NCI-H2227 treated with DMSO at 0.1 percent for 48 hours (cell line): ENCODE measurements at regions not wholly inside any gene's neighbourhood (a gene's known extent, or its start where the extent isn't known, plus 50 kb on each side); places are given as distances from the start of the nearest gene placed in this dataset.

Experiments used
- DNase-seq: peaks from one replicate; lab custom pipeline; 2025; lab: John Stamatoyannopoulos, UW

DNA sequence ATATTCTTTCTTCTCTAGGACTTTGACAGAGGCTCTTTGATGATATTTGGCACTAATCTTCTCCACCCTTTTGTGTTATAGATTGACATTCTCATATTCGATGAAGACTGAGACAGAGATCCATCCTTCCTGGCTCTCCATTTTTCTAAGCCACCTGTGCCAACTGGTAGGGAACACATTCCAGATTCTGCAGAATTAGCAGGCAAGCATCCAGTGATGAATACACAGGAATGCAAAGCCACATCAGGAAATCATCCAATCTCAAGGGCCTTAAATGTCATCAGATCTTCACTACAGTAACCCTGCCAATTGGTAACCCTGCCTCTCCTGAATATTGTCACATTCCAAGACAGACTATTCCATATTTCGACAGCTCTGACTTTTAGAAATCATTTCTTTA is 718.4 kb upstream of the API5 start:
- DNase-seq, result no peak

DNA sequence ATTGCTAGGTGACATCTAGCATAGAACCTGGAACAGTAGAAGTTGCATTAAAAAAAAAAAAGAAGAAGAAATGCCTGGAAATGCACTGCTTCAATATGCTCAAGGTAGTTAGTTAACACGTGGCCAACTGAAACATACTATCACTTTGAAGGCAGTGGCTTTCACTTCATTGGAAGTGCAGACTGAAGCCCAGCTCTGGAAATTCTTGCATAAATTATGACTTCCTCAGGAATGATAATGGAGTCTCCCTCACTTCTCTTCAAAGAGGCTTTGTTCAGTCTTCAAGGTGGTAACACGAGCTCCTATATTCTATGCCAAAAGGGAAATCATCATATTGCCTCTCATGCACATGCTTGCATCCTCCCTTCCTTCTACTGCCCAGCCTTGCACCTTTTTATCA is 715.9 kb upstream of the API5 start:
- DNase-seq, result no peak

DNA sequence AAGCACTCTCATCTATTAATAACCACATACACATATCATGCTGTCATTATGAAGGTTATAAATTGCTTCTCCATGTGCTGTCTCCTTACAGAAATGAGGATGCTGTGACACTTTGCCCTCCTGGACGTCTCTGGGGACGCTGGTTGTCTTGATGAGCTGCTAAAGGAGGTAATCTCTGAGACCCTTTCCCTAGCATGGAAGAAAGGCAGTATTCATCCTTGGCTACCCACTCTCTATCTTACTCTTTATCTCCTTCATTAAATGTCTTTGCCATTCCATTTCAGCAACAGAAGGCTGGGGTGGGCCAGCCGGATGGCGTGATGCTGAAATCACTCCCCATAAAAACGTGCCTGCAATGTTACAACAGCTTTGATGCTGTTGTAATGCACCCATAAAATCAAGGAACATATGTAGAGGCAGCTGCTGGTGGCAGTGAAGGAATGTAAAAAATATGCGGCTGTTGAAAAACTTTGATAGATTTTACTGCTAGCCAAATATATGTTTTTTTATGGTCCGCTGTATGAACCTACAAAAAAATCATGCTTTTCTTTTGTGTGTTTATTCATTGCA is 715.1 kb upstream of the API5 start:
- DNase-seq, result no peak

DNA sequence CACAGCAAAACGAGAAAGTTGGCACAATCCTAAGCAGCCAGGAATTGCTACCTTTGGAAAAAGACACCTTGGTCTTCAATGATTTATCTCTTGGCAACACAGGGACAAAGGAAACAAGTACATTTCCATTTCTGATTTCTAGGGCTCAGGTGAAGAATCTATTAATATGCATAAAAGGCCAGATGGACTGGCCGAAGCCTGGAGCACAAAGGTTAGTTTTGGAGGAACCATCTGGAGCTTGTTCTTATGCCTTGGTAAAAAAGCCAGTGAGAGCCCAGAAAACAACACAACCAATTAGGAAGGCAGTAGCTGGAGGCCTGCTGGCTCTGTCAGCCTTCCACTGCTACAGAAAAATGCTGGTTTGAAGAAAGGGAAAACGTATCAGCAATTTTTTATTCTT is 713.5 kb upstream of the API5 start:
- no peak for DNase-seq

DNA sequence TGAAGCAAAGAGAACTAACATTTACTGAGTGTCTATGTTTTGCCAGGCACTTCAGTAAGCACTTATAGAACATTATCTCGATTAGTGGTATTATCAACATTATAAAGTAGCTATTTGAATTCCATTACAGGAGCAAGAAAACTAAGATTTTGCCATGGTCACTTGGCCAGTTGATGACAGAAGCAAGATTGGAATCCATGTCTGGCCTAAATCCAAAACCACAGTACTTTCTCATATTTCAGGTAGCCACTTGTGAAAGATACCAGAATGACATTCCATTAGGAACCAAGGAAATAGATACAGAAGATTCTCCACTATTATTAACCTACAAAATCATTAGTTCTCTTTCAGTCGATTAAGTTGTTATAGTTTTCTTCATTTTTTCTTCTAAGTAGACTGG is 691.0 kb upstream of the API5 start:
- DNase-seq, result no peak

DNA sequence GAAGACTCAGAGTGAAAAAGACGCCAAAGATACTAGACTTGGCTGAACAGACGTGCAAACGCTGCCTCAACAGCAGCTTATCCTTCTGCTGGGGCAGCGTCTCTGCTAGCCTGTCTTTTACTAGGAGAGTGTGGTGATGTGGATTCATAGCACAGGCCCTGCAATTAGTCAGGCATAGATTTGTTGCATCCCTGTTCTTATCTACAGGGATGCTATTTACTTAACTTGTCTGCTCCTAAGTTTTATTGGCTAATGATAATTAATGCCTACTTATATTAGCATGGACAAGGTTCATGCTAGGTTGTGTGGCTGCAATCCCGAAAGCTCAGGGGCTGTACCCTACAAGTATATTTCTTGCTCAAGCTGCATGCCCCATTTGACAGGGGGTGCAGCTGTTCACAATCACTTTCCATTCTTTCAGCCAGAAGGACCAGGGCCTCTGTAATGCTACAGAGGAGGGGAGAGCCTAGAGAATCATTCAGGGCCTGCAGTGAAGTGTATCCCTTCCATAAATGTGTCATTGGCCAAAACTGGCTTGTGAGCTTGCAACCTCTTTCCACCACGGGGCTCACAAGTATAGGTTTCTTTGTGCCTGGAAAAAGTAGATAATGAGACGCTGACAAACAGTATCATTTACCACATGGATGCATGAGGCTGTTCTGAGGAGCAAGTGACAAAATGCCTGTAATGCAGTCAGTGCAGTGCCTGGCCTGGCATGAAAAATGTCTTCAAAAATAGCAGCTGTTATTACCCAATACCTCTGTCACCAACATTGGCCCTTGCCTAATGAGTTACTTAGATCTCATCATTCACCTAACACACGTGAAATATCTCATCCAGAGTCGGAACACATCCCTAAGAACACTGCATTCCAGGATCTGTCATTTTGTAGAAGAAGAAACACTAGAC is 685.8 kb upstream of the API5 start:
- no peak for DNase-seq

DNA sequence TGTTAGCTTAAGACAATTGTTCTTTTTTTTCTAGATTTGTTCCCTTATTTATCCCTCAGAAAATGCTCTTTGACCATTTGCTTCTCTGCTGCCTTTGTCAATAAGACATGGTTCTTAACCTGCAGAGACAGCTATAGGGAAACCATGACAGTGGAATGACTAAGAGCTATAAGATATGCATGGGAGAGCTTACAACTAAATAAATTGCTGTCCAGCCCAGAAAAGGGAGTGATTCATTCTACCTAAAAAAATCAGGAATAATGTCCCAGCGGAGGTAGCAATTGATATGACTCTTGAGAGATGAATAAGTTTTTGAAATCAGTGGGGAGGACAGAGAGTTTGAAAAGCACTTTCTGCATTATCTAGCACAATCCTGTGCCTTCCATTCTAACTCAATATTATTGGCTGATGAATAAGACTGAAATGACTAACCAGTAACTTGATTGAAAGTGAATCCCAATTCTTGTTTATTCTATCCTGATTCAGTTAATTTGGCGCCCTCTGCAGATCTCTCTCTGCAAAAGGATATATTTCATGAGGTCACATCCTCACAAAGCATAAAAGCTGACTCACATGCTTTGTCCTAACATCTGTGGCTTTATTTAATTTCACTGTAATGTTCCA is 680.5 kb upstream of the API5 start:
- DNase-seq, result no peak

DNA sequence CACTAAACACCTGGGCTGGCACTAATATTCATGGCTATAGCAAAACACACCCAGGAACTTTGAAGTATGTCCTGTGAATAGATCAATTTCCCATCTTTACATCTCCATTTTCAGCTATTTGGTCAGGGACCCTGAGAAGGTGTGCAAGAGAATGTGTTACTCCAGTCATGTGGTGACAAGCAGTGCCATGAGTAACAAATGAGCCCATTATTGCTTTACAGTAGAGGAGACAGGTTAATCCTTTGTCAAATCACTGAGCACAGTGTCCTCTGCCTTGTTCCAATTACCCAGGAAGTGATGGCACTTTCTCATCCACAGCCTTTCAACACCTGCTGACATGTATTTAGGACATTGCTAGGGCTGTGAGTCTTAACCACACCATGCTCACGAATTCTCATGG is 664.8 kb upstream of the API5 start:
- DNase-seq, result no peak

DNA sequence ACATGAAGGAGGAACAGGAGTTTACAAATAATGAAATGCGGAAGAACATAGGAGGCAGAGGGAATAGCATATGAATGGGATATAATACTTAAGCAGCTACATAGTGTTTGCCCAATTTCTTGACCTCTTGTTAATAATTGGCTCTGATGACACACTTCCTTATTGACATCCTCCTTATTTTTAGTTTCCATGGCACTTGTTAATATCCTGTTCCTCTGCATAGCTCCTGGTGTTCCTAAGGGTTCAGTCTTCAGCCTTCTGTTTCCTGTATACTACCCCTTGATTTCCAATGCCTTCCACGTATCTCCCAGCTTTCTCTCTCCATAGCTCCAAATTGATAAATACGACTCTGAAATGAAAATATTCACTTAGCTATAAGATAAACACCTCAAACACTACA is 663.8 kb upstream of the API5 start:
- no peak for DNase-seq

DNA sequence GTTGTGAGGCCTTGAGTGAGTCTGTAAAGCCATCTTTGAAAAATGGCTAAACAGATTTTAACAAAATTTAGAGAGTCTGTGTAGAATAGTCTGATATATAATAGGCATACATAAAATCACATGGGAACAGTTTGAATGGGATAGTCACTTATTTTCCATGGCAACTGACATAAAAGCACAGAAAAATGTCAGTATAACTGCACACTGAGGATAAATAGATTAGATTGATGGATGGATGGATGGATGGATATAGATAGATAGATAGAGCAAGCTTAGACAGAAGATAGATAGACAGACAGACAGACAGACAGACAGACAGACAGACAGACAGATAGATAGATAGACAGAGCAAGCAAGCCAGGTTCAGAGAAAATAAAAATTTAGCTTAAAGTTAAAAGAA is 660.2 kb upstream of the API5 start:
- no peak for DNase-seq

DNA sequence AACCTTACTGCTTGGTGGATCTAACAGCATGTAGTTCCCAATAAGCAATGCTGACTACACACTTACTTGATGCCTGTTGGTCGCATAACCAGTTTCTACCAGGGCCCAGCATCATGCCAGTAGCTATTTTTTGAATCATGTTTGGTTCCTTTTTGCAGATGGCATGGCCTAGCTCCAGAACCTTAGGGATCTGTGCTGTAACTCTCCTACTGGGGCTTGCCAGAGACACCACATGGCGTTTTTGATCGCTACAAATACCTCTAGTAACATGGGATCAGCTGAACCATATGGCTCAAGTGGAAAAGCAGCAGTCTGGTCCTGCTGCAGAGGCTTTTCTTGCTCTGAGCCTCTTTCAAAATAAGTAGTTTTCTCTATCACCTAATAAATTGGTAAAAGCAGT is 654.6 kb upstream of the API5 start:
- no peak for DNase-seq

DNA sequence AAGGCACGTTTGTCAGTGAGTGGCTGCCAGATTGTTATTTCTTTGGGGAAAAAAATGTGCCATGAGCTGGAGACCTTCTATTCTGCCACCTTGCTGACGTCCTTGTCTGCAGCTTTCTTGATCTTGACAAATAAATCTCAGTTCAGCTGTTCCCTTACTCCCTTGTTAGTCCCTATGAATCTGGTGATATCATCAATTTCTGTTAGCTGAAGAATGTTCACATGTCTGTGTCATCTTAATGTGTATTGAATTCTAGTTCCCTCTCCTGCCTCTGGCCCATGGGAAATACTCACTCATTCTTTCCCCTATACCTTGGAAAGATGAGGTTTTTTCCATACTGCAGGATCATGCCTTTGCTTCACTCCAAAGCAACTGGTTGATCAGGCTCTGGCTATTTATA is 649.9 kb upstream of the API5 start:
- DNase-seq, result no peak

DNA sequence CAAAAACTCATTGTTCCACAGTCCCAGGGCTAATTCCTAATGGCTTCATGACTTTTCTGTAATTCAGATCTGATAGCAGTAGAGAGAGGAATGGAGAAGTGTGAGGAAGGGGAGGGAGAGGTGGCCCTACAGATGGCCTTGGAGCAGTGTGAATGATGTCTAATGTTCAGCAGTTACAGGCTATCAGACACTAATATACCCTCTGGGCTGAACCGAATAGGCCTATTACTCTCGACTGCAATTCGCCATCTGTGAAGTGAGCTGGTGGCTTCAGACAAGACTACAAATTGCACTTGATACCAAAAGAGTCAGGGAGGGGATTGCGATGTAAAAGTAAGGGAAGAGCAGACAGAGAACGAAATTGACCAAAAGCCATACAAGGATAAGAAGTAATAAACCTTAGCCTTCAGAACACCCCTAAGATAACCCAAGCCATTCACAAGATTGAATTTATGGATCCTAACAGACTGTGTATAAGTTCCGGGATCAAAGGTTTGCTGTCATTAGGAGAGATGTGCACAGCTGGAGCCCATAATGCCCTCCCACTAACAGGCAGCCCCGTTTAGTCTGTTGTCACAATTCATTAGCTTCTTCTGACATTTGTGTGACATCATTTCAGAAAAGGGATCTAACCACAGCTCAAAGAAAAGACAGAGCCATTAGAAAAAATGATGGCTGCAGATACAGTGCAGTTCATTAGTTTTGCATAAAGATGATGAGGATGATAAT is 642.4 kb upstream of the API5 start:
- no peak for DNase-seq

DNA sequence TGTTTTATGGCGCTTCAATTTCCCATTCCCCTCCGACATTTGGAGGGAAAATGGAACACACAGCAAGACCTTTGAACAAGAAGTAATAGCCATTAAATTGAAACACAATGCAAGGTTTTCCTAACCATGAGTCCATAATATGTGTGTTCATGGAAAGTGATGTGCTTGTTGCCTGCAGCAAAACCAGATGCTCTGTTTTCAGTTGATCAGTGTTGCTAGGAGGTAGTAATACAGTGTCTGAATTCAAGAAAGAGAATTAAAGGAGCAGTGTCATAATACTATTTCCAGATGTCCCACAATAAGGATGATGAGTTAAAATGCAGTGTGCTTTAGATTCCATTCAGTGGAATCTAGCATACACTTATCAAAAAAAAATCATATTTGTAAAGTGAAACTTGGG is 637.4 kb upstream of the API5 start:
- DNase-seq, result no peak

DNA sequence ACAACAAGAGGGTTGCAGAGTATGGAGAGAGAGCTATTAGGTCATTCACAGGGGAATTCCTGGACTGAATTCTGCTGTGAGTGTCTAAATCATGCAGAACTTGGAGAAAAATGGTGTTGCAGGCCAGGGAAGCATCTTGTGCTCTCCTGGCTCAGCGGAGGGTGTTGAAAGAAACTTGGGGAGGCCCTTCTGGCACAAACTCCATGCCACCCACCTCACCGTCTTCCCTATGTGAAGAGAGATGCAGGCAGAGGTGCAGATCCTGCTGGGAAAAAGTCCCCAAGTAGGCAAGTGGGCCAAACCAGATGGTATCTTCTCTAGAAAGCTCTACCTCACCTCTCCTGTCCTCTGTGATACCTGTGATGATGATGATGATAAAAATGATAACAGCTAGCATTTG is 604.3 kb upstream of the API5 start:
- DNase-seq, result no peak

DNA sequence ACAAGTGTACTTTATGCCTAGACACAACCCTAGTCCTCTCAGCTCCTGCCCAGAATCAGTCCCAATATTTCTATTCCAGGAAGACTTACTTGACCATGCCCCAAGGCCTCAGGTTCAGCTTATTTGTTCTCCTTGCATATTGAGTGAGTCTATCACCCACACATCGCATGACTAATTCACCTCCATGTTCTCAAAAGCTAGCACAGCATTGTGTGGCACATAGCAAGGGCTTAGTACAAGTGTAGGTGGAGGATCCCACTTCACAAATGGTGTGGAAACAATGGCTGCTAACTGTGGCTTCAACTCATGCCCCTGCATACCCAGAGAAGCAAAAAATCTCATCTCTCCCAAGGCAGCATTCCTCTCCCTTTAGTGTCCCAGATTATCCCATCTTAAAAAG is 602.6 kb upstream of the API5 start:
- no peak for DNase-seq

DNA sequence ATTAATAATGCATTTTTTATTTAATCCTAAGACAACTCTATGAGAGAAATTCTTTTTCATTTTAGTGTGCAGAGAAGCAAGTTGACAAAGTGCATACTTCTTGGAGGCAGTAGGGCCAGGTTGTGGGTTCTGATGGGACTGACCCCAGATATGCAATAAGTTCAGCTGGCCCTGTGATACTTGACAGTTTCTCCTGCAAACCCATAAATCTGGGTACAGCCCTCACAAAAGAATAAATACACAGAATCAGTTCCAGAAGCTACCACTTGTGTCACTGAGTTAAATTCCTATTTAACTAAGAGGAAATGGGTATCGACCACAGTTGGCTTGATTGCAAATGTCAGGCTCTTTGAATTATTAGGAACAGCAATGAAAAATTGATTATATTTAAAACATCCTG is 598.5 kb upstream of the API5 start:
- no peak for DNase-seq

DNA sequence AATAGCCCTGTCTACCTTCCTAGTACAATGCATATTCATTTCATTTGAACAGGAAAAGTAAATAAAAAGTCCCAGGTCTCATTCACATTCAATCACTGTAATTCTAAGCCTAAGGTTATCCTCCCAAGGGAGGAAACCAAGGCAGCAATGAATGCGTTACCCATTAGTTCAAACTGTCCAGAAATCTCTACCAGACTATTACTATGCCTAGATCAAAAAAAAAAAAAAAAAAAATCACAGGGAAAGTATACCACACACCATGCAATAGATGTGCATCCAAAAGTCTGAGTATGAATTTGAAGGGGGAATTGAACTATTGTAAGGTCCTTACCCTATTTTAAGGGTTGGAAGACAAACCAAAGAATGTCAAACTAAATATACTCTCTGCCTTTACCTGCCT is 598.0 kb upstream of the API5 start:
- no peak for DNase-seq

DNA sequence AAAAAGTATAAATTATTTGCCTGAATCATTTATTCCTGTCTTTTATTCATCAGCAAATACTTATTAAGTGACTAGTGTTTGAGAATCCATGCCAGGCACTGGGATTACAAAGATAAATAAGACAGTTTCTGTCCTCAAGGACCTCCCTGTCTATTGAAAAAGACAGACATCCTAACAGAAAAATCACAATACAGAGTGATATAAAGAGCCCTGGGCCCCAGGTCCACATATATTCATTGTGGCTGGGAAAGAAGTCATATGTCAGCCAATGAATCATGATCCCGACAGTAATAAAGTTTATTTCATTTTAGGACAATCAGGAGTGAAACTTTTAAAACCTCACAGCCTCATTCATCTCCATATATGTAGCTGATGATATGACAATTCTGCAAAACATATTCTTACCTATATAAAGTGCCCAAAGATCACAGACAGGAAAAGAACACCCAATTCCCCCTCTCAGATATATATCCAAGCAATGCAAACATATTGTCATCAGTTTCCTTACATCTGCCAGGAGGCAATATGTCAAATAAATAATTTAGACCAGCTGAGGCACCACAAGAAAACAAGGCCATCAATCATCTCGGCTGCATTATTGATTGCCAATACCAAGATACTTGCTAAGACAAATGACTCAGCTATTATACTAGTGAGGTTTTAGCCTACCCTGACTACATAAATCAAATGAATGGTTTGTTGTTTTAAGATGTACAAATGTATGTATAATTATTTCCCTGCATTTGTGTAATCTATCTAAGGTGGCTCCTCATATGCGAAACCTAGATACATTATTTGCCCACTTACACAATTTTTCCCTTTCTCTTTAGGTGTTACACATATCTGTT is 590.9 kb upstream of the API5 start:
- DNase-seq, result no peak

DNA sequence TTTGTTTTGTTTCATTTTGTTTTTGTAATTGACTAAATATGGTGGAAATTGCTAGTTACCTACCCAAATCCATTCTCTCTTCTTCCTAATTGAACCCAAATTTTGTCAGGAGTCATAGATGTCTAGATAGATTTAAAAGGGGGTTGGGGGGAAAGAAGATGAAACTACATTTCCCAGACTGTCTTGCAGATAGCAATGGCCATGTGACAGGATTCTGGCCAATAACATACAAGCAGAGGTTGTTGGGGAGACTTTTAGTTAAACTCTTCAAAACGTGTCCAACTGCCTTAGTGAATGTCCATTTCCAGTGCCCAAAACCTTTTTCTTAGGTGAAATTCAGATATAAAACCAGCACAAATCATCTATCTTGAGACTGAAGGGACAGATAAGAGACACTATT is 583.9 kb upstream of the API5 start:
- no peak for DNase-seq

DNA sequence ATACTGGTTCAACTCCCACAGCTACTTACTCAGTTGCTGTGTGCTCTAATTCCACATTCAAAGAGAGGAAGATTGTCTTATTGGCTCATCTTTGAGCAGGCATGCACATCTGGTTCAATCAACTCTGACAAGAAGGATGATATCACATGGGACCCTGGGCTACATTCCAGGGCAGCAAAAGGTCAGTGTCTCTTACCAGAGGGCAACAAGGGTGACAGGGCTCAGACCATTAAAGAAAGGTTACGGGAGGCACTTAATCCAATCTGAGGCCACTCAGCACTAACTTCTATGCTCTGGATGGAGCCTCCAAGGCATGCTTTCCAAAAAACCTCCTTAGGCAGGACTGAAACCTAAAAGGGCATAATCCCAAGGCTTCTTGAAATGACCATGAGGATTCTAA is 549.4 kb upstream of the API5 start:
- DNase-seq, result no peak

DNA sequence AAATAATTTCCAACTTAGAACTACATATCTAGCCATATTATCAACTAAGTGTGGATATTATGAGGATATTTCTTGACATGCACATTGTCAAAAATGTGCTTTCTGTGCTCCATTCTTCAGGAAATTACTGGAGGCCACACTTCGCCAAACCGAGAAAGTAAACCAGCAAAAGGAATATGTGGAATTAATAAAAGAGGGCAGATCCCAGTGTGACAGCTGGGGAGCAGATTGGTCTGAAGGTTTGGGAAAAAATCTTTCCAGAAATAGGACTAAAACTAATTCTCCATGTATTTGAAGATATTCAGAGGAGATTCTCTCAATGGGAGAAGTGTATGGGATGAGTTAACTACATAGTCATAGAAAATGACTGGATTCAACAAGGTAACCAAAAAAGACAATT is 546.9 kb upstream of the API5 start:
- no peak for DNase-seq
